PC-3 (cell line): ENCODE measurements at regions not wholly inside any gene's neighbourhood (a gene's known extent, or its start where the extent isn't known, plus 50 kb on each side); places are given as distances from the start of the nearest gene placed in this dataset.
"Not testable (repeated sequence)": the region's sequence is repeated elsewhere in the genome, so short reads cannot be mapped to it uniquely, and the experiment has no call there.

ENCODE experiments used
- ATAC-seq: fragments of 200-7000 bp; cut with Tn5 transposase; 2 replicates; pipeline ENCODE4 v1.9.1; 2020; ENCODE audit warnings: mild to moderate bottlenecking, moderate library complexity
- BruUV-seq: library from RNA; stranded (reverse); fragments of 400-500 nt; replicated peaks from 2 replicates; lab custom pipeline; 2021; lab: Mats Ljungman, UMichigan
- CTCF ChIA-PET: fragments of 300-600 bp; sonication (Branson Sonifier 250); formaldehyde crosslinking; loops from one replicate; lab custom pipeline; 2022; ENCODE audit warnings: antibody characterized with exemption; lab: Charles Lee
- POLR2A ChIA-PET: fragments of 300-600 bp; sonication (Branson Sonifier 250); formaldehyde crosslinking; loops from one replicate; lab custom pipeline; 2022; ENCODE audit warnings: antibody characterized with exemption; ENCODE audit not compliant: unreplicated experiment; lab: Charles Lee
- DNase-seq: peaks from one replicate; pipeline ENCODE4 v3.0.0-alpha.2; 2015
- H2AFZ ChIP-seq: fragments of 300-600 bp; sonication (generic); 2 replicates; pipeline ENCODE4 v1.6.0; 2016; ENCODE audit warnings: antibody characterized with exemption, low read length
- H3F3A ChIP-seq: fragments of 300-600 bp; sonication (generic); one replicate; pipeline ENCODE4 v1.6.0; 2017; ENCODE audit warnings: antibody characterized with exemption, low read length, control low read depth, mild to moderate bottlenecking; ENCODE audit not compliant: unreplicated experiment
- H3K27ac ChIP-seq: fragments of 300-600 bp; sonication (generic); 2 replicates; pipeline ENCODE4 v1.5.1; 2016; ENCODE audit warnings: mild to moderate bottlenecking, low read length
- H3K27me3 ChIP-seq: fragments of 300-600 bp; sonication (generic); 2 replicates; pipeline ENCODE4 v1.6.1; 2016; ENCODE audit warnings: low read length, mixed read lengths
- H3K36me3 ChIP-seq: fragments of 300-600 bp; sonication (generic); 2 replicates; pipeline ENCODE4 v1.6.1; 2016; ENCODE audit warnings: low read depth, mixed run types, low read length, mixed read lengths
- H3K4me1 ChIP-seq: fragments of 300-600 bp; sonication (generic); 2 replicates; pipeline ENCODE4 v1.5.1; 2016; ENCODE audit warnings: low read length; ENCODE audit not compliant: insufficient read depth
- H3K4me2 ChIP-seq: fragments of 300-600 bp; sonication (generic); 2 replicates; pipeline ENCODE4 v1.6.0; 2016; ENCODE audit warnings: low read length
- H3K4me3 ChIP-seq: fragments of 300-600 bp; sonication (generic); 2 replicates; pipeline ENCODE4 v1.5.1; 2016; ENCODE audit warnings: mild to moderate bottlenecking, low read length, mixed read lengths
- H3K79me2 ChIP-seq: fragments of 300-600 bp; sonication (generic); 2 replicates; pipeline ENCODE4 v1.6.1; 2017; ENCODE audit warnings: low read length, mixed read lengths
- H3K9ac ChIP-seq: fragments of 300-600 bp; sonication (generic); 2 replicates; pipeline ENCODE4 v1.6.0; 2016; ENCODE audit warnings: mild to moderate bottlenecking, low read length
- H3K9me2 ChIP-seq: fragments of 300-600 bp; sonication (generic); replicated peaks from 2 replicates; pipeline ENCODE4 v1.6.1; 2016; ENCODE audit warnings: mixed run types, low read length, mixed read lengths
- H3K9me3 ChIP-seq: fragments of 300-600 bp; sonication (generic); 2 replicates; pipeline ENCODE4 v1.6.1; 2016; ENCODE audit warnings: low read length, mixed read lengths
- H4K20me1 ChIP-seq: fragments of 300-600 bp; sonication (generic); 2 replicates; pipeline ENCODE4 v1.6.1; 2016; ENCODE audit warnings: low read length, mixed read lengths
- CTCF ChIP-seq: fragments of 300-600 bp; sonication (generic); conservative IDR thresholded peaks from 2 replicates; pipeline ENCODE4 v1.5.1; 2017; ENCODE audit warnings: antibody characterized with exemption, low read depth, mild to moderate bottlenecking, low read length
- EZH2 ChIP-seq: fragments of 300-600 bp; sonication (generic); IDR thresholded peaks from one replicate; pipeline ENCODE4 v1.6.1; 2017; ENCODE audit warnings: antibody characterized with exemption, mild to moderate bottlenecking, low read length; ENCODE audit not compliant: unreplicated experiment
- EZH2phosphoT487 ChIP-seq: fragments of 300-600 bp; sonication (generic); IDR thresholded peaks from 2 replicates; pipeline ENCODE4 v1.6.1; 2018; ENCODE audit warnings: mild to moderate bottlenecking, antibody characterized with exemption, low read length, borderline replicate concordance
- intact Hi-C: fragments of 100-400 bp; cut with micrococcal nuclease; formaldehyde crosslinking; loops from 2 replicates; pipeline ENCODE4 v1.9.0; 2023

GRCh38 chr10:52950578-52950977 lies 178.0 kb upstream of the MBL2 start:
- ChIA-PET CTCF (interaction anchor here (0.7 to 4.3 kb wide), 5 partner anchors 66 to 259 kb away, joined by 3 to 64 read pairs (median 4); no protein-coding TSS in a partner anchor), POLR2A (no interaction called here)
- H2AFZ ChIP-seq: no peak overlapping the region; the same call in 1 of the 2 replicates
- H4K20me1 ChIP-seq: no peaks in the 10 kb centered on the region
- H3K4me2 ChIP-seq: no peak overlapping the region
- no peaks in the 10 kb centered on the region for H3F3A ChIP-seq
- TF ChIP-seq CTCF: no peak; the same call in 1 of the 2 replicates
- no peak for TF ChIP-seq EZH2phosphoT487
- no peak for TF ChIP-seq EZH2
- no peaks in the 10 kb centered on the region for H3K79me2 ChIP-seq
- H3K36me3 ChIP-seq: no peaks in the 10 kb centered on the region
- H3K27ac ChIP-seq: no peak overlapping the region
- peaks cover 13% of the 10 kb centered on the region for H3K4me1 ChIP-seq
- no peak for ATAC-seq
- peak; percentile 41 for DNase-seq
- H3K9me2 ChIP-seq: no peaks in the 10 kb centered on the region
- intact Hi-C loops: loop anchor here (1.0 to 5.0 kb wide), 7 partner anchors 66 to 1252 kb away; no protein-coding TSS in a partner anchor
- H3K9ac ChIP-seq: no peak overlapping the region
- no peaks in the 10 kb centered on the region for H3K27me3 ChIP-seq
- no peak overlapping the region for H3K4me3 ChIP-seq
- no TSS peak for BruUV-seq
- H3K9me3 ChIP-seq: no peaks in the 10 kb centered on the region

- H3F3A ChIP-seq: no peaks in the 10 kb centered on the region
- no peaks in the 10 kb centered on the region for H4K20me1 ChIP-seq
- peak; percentile 39 for ATAC-seq
- H3K4me2 ChIP-seq: peak overlapping the region; percentile 20
- no peaks in the 10 kb centered on the region for H3K79me2 ChIP-seq
- no peak for TF ChIP-seq EZH2
- TF ChIP-seq CTCF: peak; percentile 96
- no peaks in the 10 kb centered on the region for H3K9me3 ChIP-seq
- intact Hi-C loops: loop anchor here (1.0 to 5.0 kb wide), 7 partner anchors 66 to 1252 kb away; no protein-coding TSS in a partner anchor
- H3K9ac ChIP-seq: no peak overlapping the region
- no peaks in the 10 kb centered on the region for H3K36me3 ChIP-seq
- peaks cover 12% of the 10 kb centered on the region for H3K4me1 ChIP-seq
- peak; percentile 90 for DNase-seq
- no peaks in the 10 kb centered on the region for H3K9me2 ChIP-seq
- peak overlapping the region; percentile 45 for H2AFZ ChIP-seq
- BruUV-seq: no TSS peak
- no peaks in the 10 kb centered on the region for H3K27me3 ChIP-seq
- no peak overlapping the region for H3K4me3 ChIP-seq
- no peak overlapping the region for H3K27ac ChIP-seq
- CTCF ChIA-PET: interaction anchor here (0.6 to 4.3 kb wide), 10 partner anchors 66 to 1182 kb away, joined by 3 to 64 read pairs (median 3); no protein-coding TSS in a partner anchor
- POLR2A ChIA-PET: interaction anchor here (0.6 kb wide), 2 partner anchors 71 to 129 kb away, joined by 3 read pairs; no protein-coding TSS in a partner anchor
These were observed 177.3 kb upstream of the MBL2 start for GRCh38 chr10:52949899-52950298.

GRCh38 chr10:52946486-52946885 lies 173.9 kb upstream of the MBL2 start:
- H3K9ac ChIP-seq: no peak overlapping the region
- no peaks in the 10 kb centered on the region for H3K4me1 ChIP-seq
- no peak overlapping the region for H2AFZ ChIP-seq
- H3K27me3 ChIP-seq: no peaks in the 10 kb centered on the region
- CTCF ChIA-PET: interaction anchor here (0.5 kb wide), 1 partner anchor 1456 kb away, joined by 3 read pairs; no protein-coding TSS in a partner anchor
- no peaks in the 10 kb centered on the region for H3F3A ChIP-seq
- no TSS peak for BruUV-seq
- DNase-seq (no peak), ATAC-seq (no peak)
- no peak overlapping the region for H3K27ac ChIP-seq
- H3K36me3 ChIP-seq: no peaks in the 10 kb centered on the region
- no peaks in the 10 kb centered on the region for H3K9me3 ChIP-seq
- POLR2A ChIA-PET: interaction anchor here (0.7 kb wide), 1 partner anchor 39 kb away, joined by 3 read pairs; no protein-coding TSS in a partner anchor
- intact Hi-C loops: no loop called here
- H3K4me2 ChIP-seq: no peak overlapping the region
- H3K9me2 ChIP-seq: no peaks in the 10 kb centered on the region
- no peak for TF ChIP-seq EZH2phosphoT487
- no peak for TF ChIP-seq CTCF
- no peak for TF ChIP-seq EZH2
- H4K20me1 ChIP-seq: no peaks in the 10 kb centered on the region
- no peaks in the 10 kb centered on the region for H3K79me2 ChIP-seq
- no peak overlapping the region for H3K4me3 ChIP-seq

GRCh38 chr10:52945521-52945920 lies 172.9 kb upstream of the MBL2 start:
- CTCF ChIA-PET: interaction anchor here (1.4 kb wide), 1 partner anchor 128 kb away, joined by 15 read pairs; no protein-coding TSS in a partner anchor
- not testable (repeated sequence) for H3K79me2 ChIP-seq, H3K9me2 ChIP-seq, H3K27me3 ChIP-seq, H3K9me3 ChIP-seq, H3K27ac ChIP-seq, H3K36me3 ChIP-seq, H3K4me2 ChIP-seq, H3F3A ChIP-seq, H4K20me1 ChIP-seq, H3K4me1 ChIP-seq, ATAC-seq, BruUV-seq, H3K4me3 ChIP-seq, H3K9ac ChIP-seq
- POLR2A ChIA-PET: interaction anchor here (0.7 kb wide), 1 partner anchor 38 kb away, joined by 3 read pairs; no protein-coding TSS in a partner anchor
- peak; percentile 34 for DNase-seq
- peak overlapping the region; percentile 20 for H2AFZ ChIP-seq
- intact Hi-C loops: loop anchor here (1.0 kb wide), 1 partner anchor 61 kb away; no protein-coding TSS in a partner anchor
